VCaP (cell line): ENCODE measurements at regions not wholly inside any gene's neighbourhood (a gene's known extent, or its start where the extent isn't known, plus 50 kb on each side); places are given as distances from the start of the nearest gene placed in this dataset.

Experiments used
- H3K27ac ChIP-seq: fragments of 450-650 bp; 2 replicates; pipeline ENCODE4 v1.5.1; 2017
- TF ChIP-seq, protein P1 (sequence below): fragments of 450-650 bp; conservative IDR thresholded peaks from 2 replicates; pipeline ENCODE4 v1.5.1; 2017; ENCODE audit warnings: mild to moderate bottlenecking, moderate library complexity

DNA sequence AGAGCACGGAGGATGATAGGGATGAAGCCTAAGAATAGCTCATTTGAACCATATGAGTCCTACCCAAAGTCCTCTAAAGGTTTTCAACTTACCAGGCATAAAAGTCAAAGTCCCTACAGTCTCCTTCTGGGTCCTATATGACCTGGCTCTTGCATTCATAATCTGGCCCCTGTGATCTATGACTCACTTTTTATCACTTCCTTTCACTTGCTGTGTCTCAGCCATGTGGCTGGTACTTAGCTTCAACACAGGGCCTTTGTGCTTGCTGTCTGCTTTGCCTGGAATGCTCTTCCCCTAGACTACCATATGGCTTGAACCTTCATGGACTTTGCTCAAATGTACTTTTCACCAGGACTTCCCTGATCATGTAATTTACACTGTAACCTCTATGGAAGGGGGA lies 137.6 kb upstream of the TMTC1 start:
- TF ChIP-seq, protein P1, sequence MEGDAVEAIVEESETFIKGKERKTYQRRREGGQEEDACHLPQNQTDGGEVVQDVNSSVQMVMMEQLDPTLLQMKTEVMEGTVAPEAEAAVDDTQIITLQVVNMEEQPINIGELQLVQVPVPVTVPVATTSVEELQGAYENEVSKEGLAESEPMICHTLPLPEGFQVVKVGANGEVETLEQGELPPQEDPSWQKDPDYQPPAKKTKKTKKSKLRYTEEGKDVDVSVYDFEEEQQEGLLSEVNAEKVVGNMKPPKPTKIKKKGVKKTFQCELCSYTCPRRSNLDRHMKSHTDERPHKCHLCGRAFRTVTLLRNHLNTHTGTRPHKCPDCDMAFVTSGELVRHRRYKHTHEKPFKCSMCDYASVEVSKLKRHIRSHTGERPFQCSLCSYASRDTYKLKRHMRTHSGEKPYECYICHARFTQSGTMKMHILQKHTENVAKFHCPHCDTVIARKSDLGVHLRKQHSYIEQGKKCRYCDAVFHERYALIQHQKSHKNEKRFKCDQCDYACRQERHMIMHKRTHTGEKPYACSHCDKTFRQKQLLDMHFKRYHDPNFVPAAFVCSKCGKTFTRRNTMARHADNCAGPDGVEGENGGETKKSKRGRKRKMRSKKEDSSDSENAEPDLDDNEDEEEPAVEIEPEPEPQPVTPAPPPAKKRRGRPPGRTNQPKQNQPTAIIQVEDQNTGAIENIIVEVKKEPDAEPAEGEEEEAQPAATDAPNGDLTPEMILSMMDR, result no peak

DNA sequence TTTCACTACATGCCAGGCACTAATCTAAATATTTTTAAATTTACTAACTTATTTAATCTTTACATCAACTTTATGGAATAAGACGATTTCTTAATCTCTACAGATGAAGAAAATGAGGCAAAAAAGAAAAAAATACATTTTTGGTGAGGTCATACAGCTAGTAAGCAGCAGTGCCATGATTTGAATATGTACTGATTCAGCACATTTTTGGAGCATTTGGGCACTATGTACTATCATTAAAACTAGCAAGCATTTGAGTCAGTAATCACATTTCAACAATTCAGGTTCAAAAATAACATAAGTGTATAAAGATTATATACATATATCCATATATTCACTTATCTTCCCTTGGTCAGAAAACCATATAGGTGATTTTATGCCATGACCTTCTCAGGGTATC lies 124.4 kb upstream of the TMTC1 start:
- no peak overlapping the region for H3K27ac ChIP-seq
- TF ChIP-seq, protein P1, result no peak

More for the DNA sequence above, 137.6 kb upstream of the TMTC1 start:
- H3K27ac ChIP-seq, result no peak overlapping the region

DNA sequence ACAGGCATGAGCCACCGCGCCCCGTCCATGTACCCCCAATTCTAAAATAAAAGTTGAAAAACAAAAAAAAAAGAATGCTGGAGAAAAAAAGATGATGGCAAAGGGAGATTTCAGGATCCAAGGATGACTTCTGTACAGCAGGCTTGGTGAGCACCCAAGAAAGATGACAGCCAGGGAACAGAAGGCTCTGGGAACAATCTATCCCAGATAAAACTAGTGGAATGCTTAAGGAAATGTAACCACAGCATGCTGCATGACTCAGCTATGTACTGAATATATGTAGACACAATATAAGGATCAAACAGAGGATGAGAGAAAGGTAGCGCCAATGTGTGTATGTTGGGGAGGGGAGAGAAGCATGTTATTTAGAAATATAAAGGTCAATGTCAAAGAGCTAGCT lies 123.7 kb upstream of the TMTC1 start:
- H3K27ac ChIP-seq, result no peak overlapping the region
- TF ChIP-seq, protein P1, result no peak

DNA sequence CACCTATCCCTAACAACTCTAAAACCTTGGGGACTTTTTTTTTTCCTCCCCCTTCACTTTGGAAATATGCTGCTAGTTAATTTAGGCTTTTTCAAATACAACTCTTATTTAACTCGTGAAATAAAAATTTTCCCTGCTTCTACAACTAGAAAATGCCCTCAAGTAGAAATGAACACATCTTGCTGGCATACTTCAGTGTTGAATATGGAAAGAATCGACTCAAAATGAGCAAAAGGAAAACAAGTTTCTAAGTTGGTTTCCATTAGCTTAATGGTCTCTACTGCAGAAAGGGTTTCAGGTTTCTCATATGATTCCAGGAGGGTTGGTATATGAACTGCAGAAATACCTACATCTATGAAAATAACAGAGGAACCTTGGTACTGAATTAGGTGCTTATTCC lies 118.3 kb upstream of the TMTC1 start:
- TF ChIP-seq, protein P1, result no peak
- no peak overlapping the region for H3K27ac ChIP-seq

DNA sequence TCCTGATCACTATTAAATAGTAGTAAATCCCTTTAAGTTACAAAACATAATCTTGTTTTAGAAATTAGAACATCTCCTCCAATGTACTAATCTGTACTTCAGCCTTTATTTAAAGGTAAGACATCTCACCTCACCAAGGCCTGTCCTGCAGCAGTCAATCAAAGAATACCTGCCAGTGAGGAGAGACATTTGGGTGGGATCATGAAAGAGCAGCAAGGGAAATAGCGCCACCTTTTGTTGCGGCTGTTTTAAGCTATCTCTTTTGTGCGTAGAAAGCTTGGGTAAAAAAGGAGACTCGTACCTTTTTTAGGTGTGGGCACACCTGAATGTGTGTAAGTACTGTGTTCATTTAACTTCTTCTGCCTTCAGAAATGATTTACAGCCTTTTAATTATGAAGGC lies 117.8 kb upstream of the TMTC1 start:
- H3K27ac ChIP-seq, result no peak overlapping the region
- TF ChIP-seq, protein P1, result 0 out of 2 replicates have a peak, but pooled peaks have one; percentile 10

DNA sequence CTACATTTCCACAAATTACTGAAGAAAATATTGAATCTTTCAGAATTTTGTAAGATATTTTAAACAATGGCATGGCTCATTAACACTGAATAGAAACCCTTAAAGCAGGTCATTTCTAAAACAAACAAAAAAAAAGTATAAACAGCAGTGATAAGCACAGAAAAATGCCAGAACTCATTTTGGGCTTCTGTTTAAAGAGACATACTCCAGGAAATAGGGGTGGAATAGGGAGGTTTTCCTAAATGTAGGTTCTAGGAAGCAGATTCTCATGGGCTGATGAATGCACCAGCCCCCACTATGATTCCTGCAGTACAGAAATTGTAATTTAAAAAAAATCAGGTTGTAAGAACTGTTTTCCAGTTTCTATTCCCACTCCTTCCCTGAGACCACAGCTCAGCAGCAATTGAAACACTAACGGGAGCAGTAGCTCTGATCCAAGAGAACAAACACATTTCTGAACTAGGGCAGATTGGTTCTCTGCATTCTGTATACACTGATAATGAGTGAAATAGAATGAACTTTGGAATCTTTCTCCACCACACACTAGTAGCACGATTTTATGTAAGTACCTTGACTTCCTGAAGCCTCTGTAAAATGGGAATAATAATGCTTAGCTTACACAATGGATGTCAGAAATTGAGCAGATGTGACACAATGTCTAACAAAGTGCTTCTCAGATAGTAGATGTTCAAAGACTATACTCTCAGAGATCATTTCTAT lies 115.6 kb upstream of the TMTC1 start:
- TF ChIP-seq, protein P1, result no peak

DNA sequence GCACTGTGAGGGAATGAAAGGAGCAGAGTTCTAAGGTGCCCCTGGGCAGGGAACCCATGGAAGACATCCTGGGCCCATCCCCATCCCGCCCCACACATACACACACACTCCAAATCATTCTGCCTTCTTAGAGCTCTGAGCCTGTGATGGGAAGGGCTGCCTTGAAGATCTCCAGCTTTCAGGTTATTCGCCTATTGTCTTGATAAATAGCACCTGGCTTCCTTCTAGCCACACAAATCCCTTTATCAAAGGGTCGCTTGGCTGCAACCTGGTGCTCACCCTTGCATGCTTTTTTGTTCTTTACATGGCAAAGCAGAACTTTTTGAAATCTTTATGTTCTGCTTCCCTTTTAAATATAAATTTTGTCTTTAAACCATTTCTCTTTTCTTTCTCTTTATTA lies 112.2 kb upstream of the TMTC1 start:
- TF ChIP-seq, protein P1, result no peak

More for the DNA sequence above, 115.6 kb upstream of the TMTC1 start:
- H3K27ac ChIP-seq, result no peak overlapping the region

More for the DNA sequence above, 112.2 kb upstream of the TMTC1 start:
- no peak overlapping the region for H3K27ac ChIP-seq
